Caco-2 (cell line): ENCODE measurements at regions not wholly inside any gene's neighbourhood (a gene's known extent, or its start where the extent isn't known, plus 50 kb on each side); places are given as distances from the start of the nearest gene placed in this dataset.

Source experiments
- BruUV-seq: library from RNA; stranded (reverse); fragments of 400-500 nt; replicated peaks from 2 replicates; lab custom pipeline; 2021; lab: Mats Ljungman, UMichigan
- CTCF ChIA-PET: fragments of 300-600 bp; sonication (Branson Sonifier 250); formaldehyde crosslinking; loops from one replicate; lab custom pipeline; 2022; ENCODE audit warnings: antibody characterized with exemption; lab: Charles Lee
- POLR2A ChIA-PET: fragments of 300-600 bp; sonication (Branson Sonifier 250); formaldehyde crosslinking; loops from one replicate; lab custom pipeline; 2022; ENCODE audit warnings: antibody characterized with exemption; lab: Charles Lee
- DNase-seq, 2 experiments: peaks; one replicate each; pipeline versions ENCODE4 v3.0.0 to v3.0.0-alpha.2; 2020 to 2022
- H3K27me3 ChIP-seq: replicated peaks from 2 replicates; pipeline ENCODE4 v1.6.0; 2011; ENCODE audit warnings: low read length; ENCODE audit not compliant: control insufficient read depth, insufficient read depth
- H3K36me3 ChIP-seq: 2 replicates; pipeline ENCODE4 v1.5.1; 2011; ENCODE audit warnings: low read length; ENCODE audit not compliant: control insufficient read depth, insufficient read depth
- H3K4me1 ChIP-seq: fragments of 250-450 bp; sonication (Bioruptor Pico); 2 replicates; pipeline ENCODE4 v1.5.1; 2020; ENCODE audit warnings: mild to moderate bottlenecking
- H3K4me3 ChIP-seq: 2 replicates; pipeline ENCODE4 v1.5.1; 2011; ENCODE audit warnings: low read depth, mild to moderate bottlenecking, control low read depth, low read length
- H3K9me3 ChIP-seq: fragments of 250-450 bp; sonication (Bioruptor Pico); 2 replicates; pipeline ENCODE4 v1.5.1; 2020; ENCODE audit warnings: mild to moderate bottlenecking, moderate library complexity
- H3K27ac Mint-ChIP-seq: one replicate; pipeline ENCODE4 v1.8.0; 2022; ENCODE audit warnings: mixed read lengths; ENCODE audit not compliant: unreplicated experiment
- H3K27me3 Mint-ChIP-seq: one replicate; pipeline ENCODE4 v1.8.0; 2022; ENCODE audit warnings: mixed read lengths; ENCODE audit not compliant: insufficient read depth, unreplicated experiment
- H3K36me3 Mint-ChIP-seq: one replicate; pipeline ENCODE4 v1.8.0; 2022; ENCODE audit warnings: mild to moderate bottlenecking, mixed read lengths; ENCODE audit not compliant: insufficient read depth, unreplicated experiment
- H3K4me1 Mint-ChIP-seq: one replicate; pipeline ENCODE4 v1.8.0; 2022; ENCODE audit warnings: low read depth, mixed read lengths; ENCODE audit not compliant: unreplicated experiment
- H3K4me3 Mint-ChIP-seq: one replicate; pipeline ENCODE4 v1.8.0; 2022; ENCODE audit warnings: mild to moderate bottlenecking, moderate library complexity, mixed read lengths; ENCODE audit not compliant: unreplicated experiment
- H3K9me3 Mint-ChIP-seq: one replicate; pipeline ENCODE4 v1.8.0; 2022; ENCODE audit warnings: mixed read lengths; ENCODE audit not compliant: unreplicated experiment
- CTCF ChIP-seq, 2 experiments: fragments of 200-600 bp in 1 of 2; IDR thresholded peaks; 1 replicate in 1 of 2; 2 replicates in 1 of 2; pipeline versions ENCODE4 v1.5.1 to v1.8.0; 2011 to 2022; ENCODE audit warnings: antibody characterized with exemption in 1 of 2, control low read depth in 1 of 2, inconsistent platforms in 1 of 2, low read depth in 1 of 2, low read length in 1 of 2, mild to moderate bottlenecking in 1 of 2, moderate library complexity in 1 of 2; ENCODE audit not compliant: insufficient read depth in 1 of 2, severe bottlenecking in 1 of 2, unreplicated experiment in 1 of 2
- intact Hi-C: fragments of 100-400 bp; cut with micrococcal nuclease; formaldehyde crosslinking; loops from one replicate; pipeline ENCODE4 v1.10.0; 2022; ENCODE audit not compliant: unreplicated experiment

GRCh38 chr13:100753376-100753775 is 78.8 kb upstream of the TMTC4 start:
- H3K4me1 ChIP-seq, result no peaks in the 10 kb centered on the region
- no peak for TF ChIP-seq CTCF (IDR thresholded peaks at IDR 0.05; ENCODE audit: insufficient read depth in 1 of 2, low read depth in 1 of 2, low read length in 1 of 2, severe bottlenecking in 1 of 2, unreplicated experiment in 1 of 2)
- H3K4me3 Mint-ChIP-seq, result no peak overlapping the region
- POLR2A ChIA-PET, result no interaction called here
- no peaks in the 10 kb centered on the region for H3K27me3 ChIP-seq
- H3K4me1 Mint-ChIP-seq, result no peaks in the 10 kb centered on the region
- intact Hi-C loops, result no loop called here
- DNase-seq, result no peak
- no peaks in the 10 kb centered on the region for H3K36me3 Mint-ChIP-seq
- no peaks in the 10 kb centered on the region for H3K27me3 Mint-ChIP-seq
- no peaks in the 10 kb centered on the region for H3K9me3 ChIP-seq
- H3K27ac Mint-ChIP-seq, result no peak overlapping the region
- BruUV-seq, result no TSS peak
- no peaks in the 10 kb centered on the region for H3K36me3 ChIP-seq
- H3K9me3 Mint-ChIP-seq, result no peaks in the 10 kb centered on the region
- no peak overlapping the region for H3K4me3 ChIP-seq
- CTCF ChIA-PET, result no interaction called here

- TF ChIP-seq CTCF (IDR thresholded peaks at IDR 0.05; ENCODE audit: insufficient read depth in 1 of 2, low read depth in 1 of 2, low read length in 1 of 2, severe bottlenecking in 1 of 2, unreplicated experiment in 1 of 2), result no peak
- DNase-seq, result no peak
- POLR2A ChIA-PET, result no interaction called here
- Mint-ChIP-seq H3K4me3 (no peak overlapping the region), H3K27me3 (no peaks in the 10 kb centered on the region), H3K4me1 (no peaks in the 10 kb centered on the region), H3K27ac (no peak overlapping the region), H3K9me3 (no peaks in the 10 kb centered on the region), H3K36me3 (no peaks in the 10 kb centered on the region)
- no peaks in the 10 kb centered on the region for H3K27me3 ChIP-seq
- intact Hi-C loops, result no loop called here
- BruUV-seq, result no TSS peak
- no peaks in the 10 kb centered on the region for H3K36me3 ChIP-seq
- H3K9me3 ChIP-seq, result no peaks in the 10 kb centered on the region
- CTCF ChIA-PET, result no interaction called here
- no peaks in the 10 kb centered on the region for H3K4me1 ChIP-seq
- no peak overlapping the region for H3K4me3 ChIP-seq
These were observed 77.2 kb upstream of the TMTC4 start for GRCh38 chr13:100751826-100752225.

- no peak overlapping the region for H3K27ac Mint-ChIP-seq
- H3K4me1 Mint-ChIP-seq, result no peaks in the 10 kb centered on the region
- BruUV-seq, result no TSS peak
- no peaks in the 10 kb centered on the region for H3K36me3 Mint-ChIP-seq
- no peaks in the 10 kb centered on the region; the same call in 1 of the 2 replicates for H3K4me1 ChIP-seq
- no peaks in the 10 kb centered on the region for H3K27me3 ChIP-seq
- TF ChIP-seq CTCF (IDR thresholded peaks at IDR 0.05; ENCODE audit: insufficient read depth in 1 of 2, low read depth in 1 of 2, low read length in 1 of 2, severe bottlenecking in 1 of 2, unreplicated experiment in 1 of 2), result no peak
- H3K4me3 Mint-ChIP-seq, result no peak overlapping the region
- CTCF ChIA-PET, result no interaction called here
- no peaks in the 10 kb centered on the region for H3K9me3 ChIP-seq
- no peak overlapping the region for H3K4me3 ChIP-seq
- intact Hi-C loops, result no loop called here
- no peaks in the 10 kb centered on the region for H3K9me3 Mint-ChIP-seq
- POLR2A ChIA-PET, result no interaction called here
- H3K36me3 ChIP-seq, result no peaks in the 10 kb centered on the region
- H3K27me3 Mint-ChIP-seq, result no peaks in the 10 kb centered on the region
- DNase-seq, result no peak
These were observed 72.5 kb upstream of the TMTC4 start for GRCh38 chr13:100746953-100747683.
